Ovary (tissue), 7 donors: ENCODE measurements at regions not wholly inside any gene's neighbourhood (a gene's known extent, or its start where the extent isn't known, plus 50 kb on each side); places are given as distances from the start of the nearest gene placed in this dataset.

ENCODE experiments used
- DNase-seq, 5 donors: peaks; one replicate each; pipeline ENCODE4 v3.0.0-alpha.2; 2019 to 2020
- H3K27ac ChIP-seq, 2 donors: fragments of 200-600 bp; one replicate each; pipeline versions ENCODE4 v1.5.1 to v1.8.0; 2019 to 2022
- H3K27me3 ChIP-seq: fragments of 200-600 bp; one replicate; pipeline ENCODE4 v1.8.0; 2022
- H3K36me3 ChIP-seq: fragments of 200-600 bp; sonication (generic); one replicate; pipeline ENCODE4 v1.5.1; 2019
- H3K4me1 ChIP-seq: one replicate; pipeline ENCODE4 v1.8.1; 2013; ENCODE audit warnings: mild to moderate bottlenecking, moderate library complexity; ENCODE audit not compliant: insufficient read depth
- H3K4me3 ChIP-seq: fragments of 200-600 bp; sonication (generic); one replicate; pipeline ENCODE4 v1.5.1; 2017
- H3K9me3 ChIP-seq, 2 donors: fragments of 200-600 bp in 1 of 2; sonication (generic) in 1 of 2; one replicate each; pipeline versions ENCODE4 v1.5.1 to v1.8.1; 2013 to 2019; ENCODE audit warnings: mild to moderate bottlenecking in 1 of 2, moderate library complexity in 1 of 2
- EP300 ChIP-seq: sonication (generic); formaldehyde crosslinking; IDR thresholded peaks from one replicate; pipeline ENCODE4 v1.6.1; 2017; ENCODE audit warnings: antibody characterized with exemption
- POLR2A ChIP-seq: fragments of 450-650 bp; IDR thresholded peaks from one replicate; pipeline ENCODE4 v1.6.1; 2017; ENCODE audit warnings: antibody characterized with exemption, mild to moderate bottlenecking, moderate library complexity
- WGBS, 3 donors: extraction: QIAGEN DNeasy Blood & Tissue Kit in 1 of 3; methylation state at CpG; one replicate each; pipeline versions ENCODE4 v1.1.5 to v1.1.7; 2013 to 2017; 5-methylcytosine and 5-hydroxymethylcytosine counted together
- intact Hi-C, 4 donors: fragments of 100-400 bp; cut with DNase I; formaldehyde crosslinking; loops; one replicate each; pipeline versions ENCODE4 v1.11.0 to v1.15.1; 2022 to 2023
- TF ChIP-seq, protein P1 (sequence below), 3 donors: fragments of 450-650 bp in 2 of 3; fragments of 200-600 bp in 1 of 3; IDR thresholded peaks; one replicate each; pipeline versions ENCODE4 v1.5.1 to v1.8.0; 2016 to 2022; ENCODE audit warnings: antibody characterized with exemption in 3 of 3, mild to moderate bottlenecking in 1 of 3
- donor health status: DM: no; HTN: no; CAD: no; lungs with moderate emphysema.
- donor health status: DM: no; HTN: no; CAD: no.
- donor health status: Bipolar disorder and iron deficiency.
- donor health status: DM: no; HTN: no; CAD: no.
- donor health status: DM: yes; HTN: yes; CAD: no.

DNA sequence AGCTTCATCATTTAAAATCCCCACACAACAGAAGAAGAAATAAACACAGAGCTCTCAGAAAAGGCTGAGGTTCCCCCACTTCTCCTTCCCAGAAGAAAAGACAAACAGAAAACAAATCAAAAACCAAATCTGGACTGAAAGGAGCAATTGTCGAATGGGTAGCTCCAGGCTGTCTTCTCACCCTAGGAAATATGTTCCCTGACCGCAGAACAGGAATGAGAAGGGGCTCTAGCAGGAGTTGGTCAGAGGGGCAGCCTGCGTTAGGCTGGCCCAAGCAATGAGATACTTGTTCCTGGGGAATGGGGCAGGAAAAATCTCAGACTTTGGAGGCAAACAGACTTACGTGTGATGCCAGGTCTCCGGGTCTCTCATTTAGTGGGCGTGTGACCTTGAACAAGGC is 562.6 kb upstream of the CADM1 start:
- H3K36me3 ChIP-seq: no peaks in the 10 kb centered on the region
- intact Hi-C loops: no loop called here
- no peak overlapping the region for H3K27ac ChIP-seq
- DNase-seq: no peak
- H3K4me1 ChIP-seq: no peaks in the 10 kb centered on the region
- no peak overlapping the region for H3K4me3 ChIP-seq
- WGBS, 3 donors: 81 to 87% (median 83%) methylated on average over 6 of the region's 6 CpGs
- no peaks in the 10 kb centered on the region for H3K27me3 ChIP-seq
- TF ChIP-seq EP300 (no peak), POLR2A (no peak)
- TF ChIP-seq, protein P1, sequence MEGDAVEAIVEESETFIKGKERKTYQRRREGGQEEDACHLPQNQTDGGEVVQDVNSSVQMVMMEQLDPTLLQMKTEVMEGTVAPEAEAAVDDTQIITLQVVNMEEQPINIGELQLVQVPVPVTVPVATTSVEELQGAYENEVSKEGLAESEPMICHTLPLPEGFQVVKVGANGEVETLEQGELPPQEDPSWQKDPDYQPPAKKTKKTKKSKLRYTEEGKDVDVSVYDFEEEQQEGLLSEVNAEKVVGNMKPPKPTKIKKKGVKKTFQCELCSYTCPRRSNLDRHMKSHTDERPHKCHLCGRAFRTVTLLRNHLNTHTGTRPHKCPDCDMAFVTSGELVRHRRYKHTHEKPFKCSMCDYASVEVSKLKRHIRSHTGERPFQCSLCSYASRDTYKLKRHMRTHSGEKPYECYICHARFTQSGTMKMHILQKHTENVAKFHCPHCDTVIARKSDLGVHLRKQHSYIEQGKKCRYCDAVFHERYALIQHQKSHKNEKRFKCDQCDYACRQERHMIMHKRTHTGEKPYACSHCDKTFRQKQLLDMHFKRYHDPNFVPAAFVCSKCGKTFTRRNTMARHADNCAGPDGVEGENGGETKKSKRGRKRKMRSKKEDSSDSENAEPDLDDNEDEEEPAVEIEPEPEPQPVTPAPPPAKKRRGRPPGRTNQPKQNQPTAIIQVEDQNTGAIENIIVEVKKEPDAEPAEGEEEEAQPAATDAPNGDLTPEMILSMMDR (IDR thresholded peaks at IDR 0.05): no peak
- H3K9me3 ChIP-seq: no peaks in the 10 kb centered on the region

DNA sequence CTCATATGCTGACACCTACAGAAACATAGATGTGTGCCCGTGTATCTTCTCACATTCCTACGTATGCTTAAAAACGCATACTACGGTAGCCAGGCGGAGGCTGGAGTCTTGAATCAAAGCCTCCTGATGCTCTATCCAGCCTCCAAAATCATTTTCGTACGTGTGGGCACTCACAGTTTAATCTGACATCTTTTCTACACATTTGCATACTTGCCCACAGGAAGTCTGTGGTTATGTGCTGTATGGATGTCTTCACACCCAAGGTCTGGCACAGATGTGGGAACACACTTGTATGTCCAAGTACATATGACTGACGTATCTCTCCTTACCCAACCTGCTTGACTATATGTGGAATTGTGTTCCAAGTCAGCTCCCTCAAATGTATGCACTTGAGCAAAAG is 561.8 kb upstream of the CADM1 start:
- Histone ChIP-seq H3K4me1 (no peaks in the 10 kb centered on the region), H3K27me3 (no peaks in the 10 kb centered on the region), H3K4me3 (no peak overlapping the region), H3K9me3 (no peaks in the 10 kb centered on the region), H3K27ac (no peak overlapping the region), H3K36me3 (no peaks in the 10 kb centered on the region)
- WGBS, 3 donors: 90 to 97% (median 92%) methylated on average over 8 of the region's 8 CpGs
- no peak for DNase-seq
- TF ChIP-seq POLR2A: no peak
- TF ChIP-seq EP300: no peak
- TF ChIP-seq, protein P1 (IDR thresholded peaks at IDR 0.05): no peak
- intact Hi-C loops: no loop called here

DNA sequence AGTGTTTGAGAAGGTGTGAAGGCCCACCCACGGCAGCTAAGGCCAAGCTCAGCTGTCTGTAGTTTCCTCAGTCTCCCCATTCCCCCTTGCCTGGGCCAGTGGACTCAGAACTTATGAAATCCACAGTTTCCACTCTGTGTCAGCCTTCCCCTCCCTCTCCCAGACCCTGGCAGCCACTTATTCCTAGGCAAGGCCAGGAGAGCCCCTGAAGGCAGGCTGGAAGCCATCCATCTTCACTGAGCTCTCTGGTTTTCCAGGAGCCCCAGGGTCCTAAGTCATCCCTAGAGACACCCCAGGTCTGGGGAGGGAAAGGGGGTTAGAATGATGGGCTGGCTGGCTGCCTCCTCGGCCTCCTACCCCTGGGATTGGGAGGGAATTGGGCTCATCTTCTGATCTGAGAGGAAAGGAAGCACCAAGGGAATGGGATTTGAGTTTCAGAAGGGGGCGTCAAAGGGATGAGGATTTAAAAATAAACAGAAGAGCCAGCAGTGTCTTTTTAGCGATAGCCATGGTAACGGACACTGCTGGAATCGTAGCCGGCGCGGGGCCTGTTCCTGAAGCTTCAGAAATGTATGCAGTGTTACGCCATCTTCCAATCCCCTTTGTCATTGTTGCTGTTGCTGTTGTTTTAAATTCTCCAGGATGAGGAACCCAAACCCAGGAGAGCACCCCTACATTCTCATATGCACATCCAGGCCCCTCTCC is 561.1 kb upstream of the CADM1 start:
- intact Hi-C loops: no loop called here
- no peaks in the 10 kb centered on the region for H3K4me1 ChIP-seq
- no peak for TF ChIP-seq EP300
- TF ChIP-seq, protein P1 (IDR thresholded peaks at IDR 0.05): no peak
- no peak for TF ChIP-seq POLR2A
- WGBS, 3 donors: 84 to 85% (median 85%) methylated on average over 10 of the region's 10 CpGs
- H3K4me3 ChIP-seq: no peak overlapping the region
- no peaks in the 10 kb centered on the region for H3K36me3 ChIP-seq
- H3K27ac ChIP-seq: no peak overlapping the region
- H3K9me3 ChIP-seq: no peaks in the 10 kb centered on the region
- no peaks in the 10 kb centered on the region for H3K27me3 ChIP-seq
- no peak for DNase-seq

DNA sequence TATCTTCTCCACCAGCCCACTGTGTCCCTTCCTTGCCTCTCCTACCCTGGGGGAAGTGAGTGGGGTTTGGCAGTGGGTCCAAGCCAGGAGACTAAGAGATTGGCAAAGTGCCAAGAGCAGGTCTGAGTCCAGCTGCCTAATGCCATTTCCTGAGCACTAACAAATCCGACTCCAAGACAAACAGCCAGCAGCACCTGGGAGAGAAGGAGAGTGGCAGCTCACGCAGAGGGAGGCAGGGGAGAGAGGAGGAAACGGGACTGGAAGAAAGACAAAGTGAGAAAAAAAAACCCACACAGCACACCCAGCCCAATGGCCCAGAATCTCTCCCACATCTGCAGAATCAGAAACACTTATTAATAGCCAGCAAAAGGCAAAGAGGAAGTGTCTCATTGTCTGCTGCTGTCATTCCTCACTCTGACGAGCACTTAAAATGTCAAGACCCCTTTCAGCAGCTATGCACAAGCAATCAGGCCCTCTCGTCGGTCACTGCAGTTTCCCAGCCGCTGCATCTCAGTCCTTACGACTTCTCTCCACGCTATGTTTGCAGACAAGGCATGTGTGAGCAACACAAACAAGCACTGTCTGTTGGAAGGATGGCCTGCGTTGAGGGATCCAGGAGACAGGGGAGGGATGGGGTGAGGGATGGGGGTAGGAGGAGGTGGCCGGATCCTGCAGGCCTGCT is 558.4 kb upstream of the CADM1 start:
- Histone ChIP-seq H3K9me3 (no peaks in the 10 kb centered on the region), H3K4me1 (no peaks in the 10 kb centered on the region), H3K27ac (no peak overlapping the region), H3K27me3 (no peaks in the 10 kb centered on the region), H3K36me3 (no peaks in the 10 kb centered on the region), H3K4me3 (no peak overlapping the region)
- no peak for DNase-seq
- TF ChIP-seq POLR2A (no peak), EP300 (no peak)
- TF ChIP-seq, protein P1 (IDR thresholded peaks at IDR 0.05): no peak
- intact Hi-C loops: no loop called here
- 21 to 40% (median 24%) methylated on average over 11 of the region's 11 CpGs for WGBS, 3 donors
